Uterus (tissue), 2 donors: ENCODE measurements at regions not wholly inside any gene's neighbourhood (a gene's known extent, or its start where the extent isn't known, plus 50 kb on each side); places are given as distances from the start of the nearest gene placed in this dataset.

Source experiments
- CTCF ChIP-seq, 4 experiments: fragments of 200-600 bp in 2 of 4; fragments of 450-650 bp in 2 of 4; sonication (generic) in 2 of 4; IDR thresholded peaks; one replicate each; pipeline ENCODE4 v1.5.1; 2016 to 2019; ENCODE audit warnings: antibody characterized with exemption in 4 of 4, mild to moderate bottlenecking in 2 of 4, moderate library complexity in 1 of 4
- POLR2A ChIP-seq, 2 donors: fragments of 450-650 bp; IDR thresholded peaks; one replicate each; pipeline ENCODE4 v1.6.1; 2016; ENCODE audit warnings: antibody characterized with exemption in 2 of 2, mild to moderate bottlenecking in 1 of 2, moderate library complexity in 1 of 2

GRCh38 chr2:9154061-9154460 lies 52.6 kb upstream of the ASAP2 start:
- TF ChIP-seq CTCF (IDR thresholded peaks at IDR 0.05), result no peak
- TF ChIP-seq POLR2A (IDR thresholded peaks at IDR 0.05), result no peak
